Duodenal mucosa (tissue), 2 donors: ENCODE measurements at regions not wholly inside any gene's neighbourhood (a gene's known extent, or its start where the extent isn't known, plus 50 kb on each side); places are given as distances from the start of the nearest gene placed in this dataset.

Experiments used
- H3K27ac ChIP-seq: one replicate; pipeline ENCODE4 v1.7.0; 2013; ENCODE audit warnings: low read depth, low read length
- H3K27me3 ChIP-seq, 2 donors: one replicate each; pipeline ENCODE4 v1.7.0; 2013; ENCODE audit warnings: low read length in 2 of 2, control low read depth in 1 of 2; ENCODE audit not compliant: insufficient read depth in 2 of 2, control insufficient read depth in 1 of 2
- H3K36me3 ChIP-seq, 2 donors: one replicate each; pipeline ENCODE4 v1.7.0; 2013; ENCODE audit warnings: low read length in 2 of 2, control low read depth in 1 of 2; ENCODE audit not compliant: insufficient read depth in 2 of 2, control insufficient read depth in 1 of 2
- H3K4me1 ChIP-seq, 2 donors: one replicate each; pipeline ENCODE4 v1.7.0; 2013; ENCODE audit warnings: low read length in 2 of 2, control low read depth in 1 of 2; ENCODE audit not compliant: insufficient read depth in 2 of 2, control insufficient read depth in 1 of 2
- H3K4me3 ChIP-seq, 2 donors: one replicate each; pipeline ENCODE4 v1.7.0; 2013; ENCODE audit warnings: low read length in 2 of 2, low read depth in 1 of 2
- H3K9ac ChIP-seq, 2 donors: one replicate each; pipeline ENCODE4 v1.7.0; 2013; ENCODE audit warnings: low read length in 2 of 2, low read depth in 1 of 2
- H3K9me3 ChIP-seq, 2 donors: one replicate each; pipeline ENCODE4 v1.7.0; 2013; ENCODE audit warnings: low read length in 2 of 2, control low read depth in 1 of 2; ENCODE audit not compliant: control insufficient read depth in 1 of 2

DNA sequence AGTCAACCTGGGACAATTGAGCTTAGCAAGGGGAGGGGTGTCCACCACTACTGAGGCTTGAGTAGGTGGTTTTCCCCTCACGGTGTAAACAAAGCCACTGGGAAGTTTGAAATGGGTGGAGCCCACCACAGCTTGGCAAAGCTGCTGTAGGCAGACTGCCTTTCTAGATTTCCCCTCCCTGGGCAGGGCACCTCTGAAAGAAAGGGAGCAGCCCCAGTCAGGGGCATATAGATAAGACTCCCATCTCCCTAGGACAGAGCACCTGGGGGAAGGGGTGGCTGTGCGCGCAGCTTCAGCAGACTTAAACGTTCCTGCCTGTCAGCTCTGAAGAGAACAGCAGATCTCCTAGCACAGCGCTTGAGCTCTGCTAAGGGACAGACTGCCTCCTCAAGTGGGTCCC, 758.4 kb downstream of the LTN1 start:
- H3K27ac ChIP-seq: no peak overlapping the region
- H3K27me3 ChIP-seq: no peaks in the 10 kb centered on the region
- no peaks in the 10 kb centered on the region for H3K36me3 ChIP-seq
- no peak overlapping the region for H3K4me3 ChIP-seq
- no peaks in the 10 kb centered on the region for H3K4me1 ChIP-seq
- no peak overlapping the region for H3K9ac ChIP-seq
- no peaks in the 10 kb centered on the region for H3K9me3 ChIP-seq

DNA sequence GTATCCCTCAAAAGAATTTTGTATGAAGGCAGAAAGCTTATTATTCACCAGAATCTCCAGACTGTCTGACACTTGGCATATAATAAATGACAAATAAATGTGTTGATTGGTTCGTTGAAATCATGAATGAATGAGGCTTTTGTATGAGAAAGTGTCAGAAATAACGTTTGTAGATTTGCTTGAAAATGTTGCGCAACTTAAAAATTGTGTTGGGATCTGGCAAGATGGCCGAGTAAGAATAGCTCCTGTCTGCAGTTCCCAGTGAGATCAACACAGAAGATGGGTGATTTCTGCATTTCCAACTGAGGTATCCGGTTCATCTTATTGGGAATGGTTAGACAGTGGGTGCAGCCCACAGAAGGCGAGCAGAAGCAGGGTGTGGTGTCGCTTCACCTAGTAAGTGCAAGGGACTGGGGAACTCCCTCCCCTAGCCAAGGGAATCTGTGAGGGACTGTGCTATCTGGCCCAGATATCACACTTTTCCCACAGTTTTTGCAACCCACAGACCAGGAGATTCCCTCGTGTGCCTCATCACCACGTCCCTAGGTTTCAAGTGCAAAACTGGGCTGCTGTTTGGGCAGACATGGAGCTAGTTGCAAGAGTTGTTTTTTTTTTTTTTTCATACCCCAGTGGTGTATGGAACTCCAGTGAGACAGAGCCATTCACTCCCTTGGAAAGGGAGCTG, 759.0 kb downstream of the LTN1 start:
- Histone ChIP-seq H3K4me3 (no peak overlapping the region), H3K9ac (no peak overlapping the region), H3K4me1 (no peaks in the 10 kb centered on the region), H3K27ac (no peak overlapping the region), H3K36me3 (no peaks in the 10 kb centered on the region), H3K27me3 (no peaks in the 10 kb centered on the region), H3K9me3 (no peaks in the 10 kb centered on the region)

DNA sequence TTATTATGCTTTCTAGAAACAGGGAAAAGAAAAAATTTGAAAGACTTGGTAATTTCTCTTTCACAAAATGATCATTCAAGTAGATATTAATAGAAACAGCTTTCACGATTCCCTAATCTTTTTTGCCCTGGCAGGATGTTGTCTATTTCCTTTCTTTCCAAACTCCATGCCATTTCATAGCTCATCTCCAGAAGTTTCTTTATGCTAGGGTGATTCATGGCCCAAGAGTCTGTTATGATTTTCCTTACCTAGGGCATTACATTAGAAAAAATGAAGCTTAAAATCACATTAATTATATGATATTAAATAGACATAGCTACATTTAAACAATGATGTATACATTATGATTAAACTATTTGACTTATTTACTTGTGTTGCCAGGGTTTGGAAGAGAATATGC, 762.1 kb downstream of the LTN1 start:
- no peaks in the 10 kb centered on the region for H3K9me3 ChIP-seq
- no peak overlapping the region for H3K4me3 ChIP-seq
- no peak overlapping the region for H3K27ac ChIP-seq
- H3K27me3 ChIP-seq: no peaks in the 10 kb centered on the region
- H3K36me3 ChIP-seq: no peaks in the 10 kb centered on the region
- H3K4me1 ChIP-seq: no peaks in the 10 kb centered on the region
- no peak overlapping the region for H3K9ac ChIP-seq

DNA sequence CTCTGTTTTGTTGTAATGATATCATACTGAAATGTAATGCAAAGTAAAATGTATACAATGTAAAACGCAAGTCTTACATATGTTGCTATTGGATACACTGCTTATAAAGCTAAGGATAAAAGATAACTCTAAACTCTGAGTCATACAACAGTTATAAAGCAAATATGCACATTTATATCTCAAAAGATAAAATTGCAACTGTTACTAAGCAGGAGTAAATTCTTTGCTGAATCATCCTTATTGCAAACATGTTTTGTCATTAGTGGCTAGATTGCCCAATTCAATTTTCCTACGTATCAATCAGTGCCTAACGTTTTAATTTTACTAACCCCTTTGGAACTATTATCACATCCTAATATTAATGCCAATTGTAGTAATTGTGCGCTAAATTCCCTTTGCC, 762.9 kb downstream of the LTN1 start:
- no peak overlapping the region for H3K27ac ChIP-seq
- H3K4me1 ChIP-seq: no peaks in the 10 kb centered on the region
- H3K27me3 ChIP-seq: no peaks in the 10 kb centered on the region
- no peak overlapping the region for H3K9ac ChIP-seq
- no peak overlapping the region for H3K4me3 ChIP-seq
- H3K9me3 ChIP-seq: no peaks in the 10 kb centered on the region
- H3K36me3 ChIP-seq: no peaks in the 10 kb centered on the region

DNA sequence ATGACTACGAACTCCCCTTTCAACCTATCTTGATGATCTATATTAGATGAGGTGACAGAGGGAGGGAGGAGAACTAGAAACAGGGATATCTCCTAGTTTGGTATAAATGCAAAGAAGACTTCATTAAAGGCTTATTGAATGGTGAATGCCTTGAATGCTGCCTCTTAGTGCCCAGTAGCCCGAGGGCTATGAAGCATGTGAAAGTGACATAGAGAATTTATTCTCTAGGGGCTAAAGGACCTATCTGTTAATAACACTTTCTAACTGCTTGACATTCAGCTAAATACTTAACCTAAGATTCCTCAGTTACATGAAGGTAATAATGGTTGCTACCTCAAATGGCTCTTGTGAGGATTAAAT, 764.1 kb downstream of the LTN1 start:
- H3K27me3 ChIP-seq: no peaks in the 10 kb centered on the region
- no peak overlapping the region for H3K27ac ChIP-seq
- no peaks in the 10 kb centered on the region for H3K36me3 ChIP-seq
- no peak overlapping the region for H3K4me3 ChIP-seq
- H3K9me3 ChIP-seq: no peaks in the 10 kb centered on the region
- no peak overlapping the region for H3K9ac ChIP-seq
- H3K4me1 ChIP-seq: peaks cover 4 to 6% of the 10 kb centered on the region in 2 donors

DNA sequence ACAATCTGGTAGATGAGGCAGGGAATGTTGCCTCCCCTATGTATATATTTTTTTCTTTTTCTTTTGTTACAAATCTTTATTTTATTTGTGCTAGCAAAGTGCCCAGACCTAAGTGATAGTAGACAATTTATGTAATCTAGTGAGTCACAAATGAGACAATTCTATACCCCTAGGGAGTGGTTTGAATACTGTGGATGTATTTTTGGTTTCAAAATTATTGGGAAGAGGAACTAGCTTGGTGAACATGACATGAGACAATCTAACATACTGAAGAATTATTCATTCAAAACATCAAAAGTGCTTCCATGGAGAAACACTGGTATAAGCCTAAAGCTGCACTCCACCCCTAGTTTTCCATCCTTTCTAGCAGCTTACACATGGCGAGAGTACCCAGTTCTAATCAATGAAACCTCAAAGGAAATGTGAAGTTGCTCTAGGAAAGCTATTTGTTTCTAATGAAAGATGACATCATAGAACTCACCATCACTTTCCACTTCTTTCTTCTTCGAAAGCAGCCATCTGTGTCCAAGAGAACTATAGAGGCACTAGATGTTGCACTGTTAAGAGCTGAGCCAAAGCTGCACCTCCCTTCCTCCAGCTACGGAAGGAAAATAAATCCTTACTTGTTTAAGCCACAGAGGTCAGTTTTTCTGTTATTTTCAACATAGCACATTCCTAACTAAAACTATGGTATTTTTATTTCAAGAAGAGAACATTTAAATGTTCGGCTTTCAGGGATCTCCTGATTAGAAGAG, 764.6 kb downstream of the LTN1 start:
- Histone ChIP-seq H3K27me3 (no peaks in the 10 kb centered on the region), H3K9me3 (no peaks in the 10 kb centered on the region), H3K27ac (no peak overlapping the region), H3K36me3 (no peaks in the 10 kb centered on the region), H3K4me3 (no peak overlapping the region), H3K9ac (no peak overlapping the region), H3K4me1 (peaks cover 4 to 9% of the 10 kb centered on the region in 2 donors)

DNA sequence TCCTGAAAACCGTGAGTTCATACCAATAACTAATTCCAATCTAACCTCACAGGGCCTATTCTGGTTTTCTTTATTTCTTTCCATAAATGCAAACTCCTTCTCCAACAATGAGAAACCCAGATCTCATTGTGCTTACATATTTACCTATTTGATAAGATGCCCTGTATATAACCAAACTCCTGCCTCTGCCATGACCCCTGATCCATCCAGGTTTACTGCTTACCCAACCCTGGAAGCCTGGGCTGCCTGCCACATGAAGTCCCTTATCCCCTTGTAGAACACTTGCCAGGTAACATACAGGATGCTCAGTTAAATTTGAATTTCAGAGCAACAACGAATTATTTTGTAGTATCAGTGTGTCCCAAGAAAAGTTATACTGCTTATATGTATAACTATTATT, 766.1 kb downstream of the LTN1 start:
- Histone ChIP-seq H3K27me3 (no peaks in the 10 kb centered on the region), H3K27ac (no peak overlapping the region), H3K4me3 (no peak overlapping the region), H3K9me3 (no peaks in the 10 kb centered on the region), H3K4me1 (peaks cover 4 to 9% of the 10 kb centered on the region in 2 donors), H3K9ac (no peak overlapping the region), H3K36me3 (no peaks in the 10 kb centered on the region)

DNA sequence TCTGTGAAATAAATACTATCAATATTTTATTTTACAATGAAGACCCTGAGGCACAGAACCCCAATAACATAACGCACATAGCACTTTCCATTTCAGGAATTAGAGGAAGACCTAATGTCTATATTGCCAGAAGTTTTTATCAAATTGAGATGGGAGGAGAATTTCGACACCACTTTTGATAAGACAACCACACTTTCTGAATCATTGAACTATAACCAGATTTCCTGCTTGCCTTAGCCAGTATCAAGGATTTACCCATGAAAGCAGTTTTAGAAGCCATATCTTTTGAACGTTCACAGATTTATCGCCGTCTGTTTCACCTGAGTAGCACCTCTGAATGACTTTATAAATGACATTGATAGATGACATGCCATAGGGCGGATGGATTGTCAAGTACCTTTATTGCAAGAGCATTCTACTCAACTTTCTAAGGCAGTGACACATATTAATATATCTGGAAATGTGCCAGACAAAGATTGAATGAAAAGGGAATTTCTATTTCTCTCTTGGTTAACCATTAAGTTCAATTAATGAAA, 768.4 kb downstream of the LTN1 start:
- peaks cover 4 to 9% of the 10 kb centered on the region in 2 donors for H3K4me1 ChIP-seq
- H3K27me3 ChIP-seq: no peaks in the 10 kb centered on the region
- no peak overlapping the region for H3K27ac ChIP-seq
- H3K9ac ChIP-seq: no peak overlapping the region
- H3K36me3 ChIP-seq: no peaks in the 10 kb centered on the region
- no peaks in the 10 kb centered on the region for H3K9me3 ChIP-seq
- H3K4me3 ChIP-seq: no peak overlapping the region

DNA sequence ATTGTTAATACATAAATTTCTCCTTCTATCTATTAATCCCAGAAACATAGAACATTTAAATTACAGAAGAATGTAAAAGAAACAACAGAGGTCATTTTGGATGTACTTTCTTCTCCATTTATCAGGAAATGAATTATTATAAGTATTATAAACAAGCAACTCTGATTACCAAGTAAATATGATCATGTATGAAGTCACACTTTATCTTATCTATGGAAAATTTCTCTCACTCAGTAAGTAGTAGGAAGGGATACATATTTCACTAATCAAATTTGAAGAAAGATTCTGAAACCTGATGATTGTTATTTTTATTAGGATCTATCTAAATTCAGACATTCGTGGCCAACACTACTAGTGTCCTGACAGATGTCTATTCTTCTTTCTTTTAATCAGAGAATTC, 770.7 kb downstream of the LTN1 start:
- no peaks in the 10 kb centered on the region for H3K27me3 ChIP-seq
- H3K4me3 ChIP-seq: no peak overlapping the region
- no peaks in the 10 kb centered on the region for H3K9me3 ChIP-seq
- peaks cover 4 to 9% of the 10 kb centered on the region in 2 donors for H3K4me1 ChIP-seq
- no peak overlapping the region for H3K27ac ChIP-seq
- no peak overlapping the region for H3K9ac ChIP-seq
- H3K36me3 ChIP-seq: no peaks in the 10 kb centered on the region

DNA sequence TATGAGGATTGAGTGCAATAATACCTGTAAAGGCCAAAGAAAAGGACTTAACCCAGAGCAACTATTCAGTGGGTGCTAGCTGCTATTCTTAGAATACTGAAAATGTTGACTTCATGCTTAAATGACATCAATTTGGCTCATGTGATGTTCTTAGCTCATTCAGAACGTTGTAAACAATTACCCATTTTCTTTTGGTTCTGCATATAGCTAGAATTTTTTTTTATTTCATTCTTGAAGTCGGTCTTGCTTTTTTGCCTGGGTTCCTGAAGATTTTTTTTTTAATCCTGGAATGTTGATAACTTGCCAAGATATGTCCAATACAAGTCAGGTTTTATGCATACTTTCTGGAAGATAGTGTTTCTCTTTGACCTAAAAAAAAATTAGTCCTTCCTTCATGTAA, 772.0 kb downstream of the LTN1 start:
- Histone ChIP-seq H3K36me3 (no peaks in the 10 kb centered on the region), H3K27ac (no peak overlapping the region), H3K27me3 (no peaks in the 10 kb centered on the region), H3K4me1 (peaks cover 4 to 9% of the 10 kb centered on the region in 2 donors), H3K9ac (no peak overlapping the region), H3K4me3 (no peak overlapping the region), H3K9me3 (no peaks in the 10 kb centered on the region)
